KMS-11 (cell line): ENCODE measurements at regions not wholly inside any gene's neighbourhood (a gene's known extent, or its start where the extent isn't known, plus 50 kb on each side); places are given as distances from the start of the nearest gene placed in this dataset.
"Not testable (repeated sequence)": the region's sequence is repeated elsewhere in the genome, so short reads cannot be mapped to it uniquely, and the experiment has no call there.

Experiments
- H2AFZ ChIP-seq: fragments of 200-600 bp; sonication (generic); 2 replicates; pipeline ENCODE4 v1.6.1; 2016; ENCODE audit warnings: antibody characterized with exemption, mixed run types, low read depth
- H3K27ac ChIP-seq: fragments of 200-600 bp; sonication (generic); 2 replicates; pipeline ENCODE4 v1.6.1; 2016; ENCODE audit warnings: mild to moderate bottlenecking, mixed run types
- H3K27me3 ChIP-seq: fragments of 200-600 bp; sonication (generic); 2 replicates; pipeline ENCODE4 v1.6.1; 2017; ENCODE audit warnings: mild to moderate bottlenecking, low read depth, mixed run types, moderate library complexity; ENCODE audit not compliant: insufficient read depth
- H3K36me3 ChIP-seq: fragments of 200-600 bp; sonication (generic); 2 replicates; pipeline ENCODE4 v1.6.1; 2017; ENCODE audit warnings: mild to moderate bottlenecking, mixed run types; ENCODE audit not compliant: insufficient read depth
- H3K4me1 ChIP-seq: fragments of 200-600 bp; sonication (generic); 2 replicates; pipeline ENCODE4 v1.6.1; 2016; ENCODE audit warnings: mild to moderate bottlenecking, low read depth, mixed run types; ENCODE audit not compliant: poor library complexity, severe bottlenecking
- H3K4me2 ChIP-seq: fragments of 200-600 bp; sonication (generic); 2 replicates; pipeline ENCODE4 v1.7.0; 2016; ENCODE audit warnings: mild to moderate bottlenecking, mixed run types
- H3K4me3 ChIP-seq: fragments of 200-600 bp; sonication (generic); IDR thresholded peaks from 2 replicates; pipeline ENCODE4 v1.6.1; 2017; ENCODE audit warnings: low read depth, low read length, mixed read lengths; ENCODE audit not compliant: insufficient read depth
- H3K79me2 ChIP-seq: fragments of 200-600 bp; sonication (generic); 2 replicates; pipeline ENCODE4 v1.6.1; 2016; ENCODE audit warnings: low read depth, mixed run types; ENCODE audit not compliant: insufficient read depth
- H3K9ac ChIP-seq: fragments of 200-600 bp; sonication (generic); 2 replicates; pipeline ENCODE4 v1.6.1; 2016; ENCODE audit warnings: mild to moderate bottlenecking, mixed run types
- H4K20me1 ChIP-seq: fragments of 200-600 bp; sonication (generic); 2 replicates; pipeline ENCODE4 v1.6.1; 2016; ENCODE audit warnings: mild to moderate bottlenecking, mixed run types; ENCODE audit not compliant: insufficient read depth
- CTCF ChIP-seq: fragments of 200-600 bp; sonication (generic); conservative IDR thresholded peaks from 2 replicates; pipeline ENCODE4 v1.6.1; 2017; ENCODE audit warnings: low read depth, mild to moderate bottlenecking, antibody characterized with exemption, low read length, moderate library complexity, mixed read lengths

GRCh38 chr16:8047736-8048135 is 542.6 kb downstream of the TMEM114 start:
- H2AFZ ChIP-seq, result no peak overlapping the region
- H3K36me3 ChIP-seq, result no peaks in the 10 kb centered on the region
- H3K27ac ChIP-seq, result no peak overlapping the region
- no peak for TF ChIP-seq CTCF
- no peak overlapping the region for H3K4me3 ChIP-seq
- H3K4me2 ChIP-seq, result no peak overlapping the region
- no peaks in the 10 kb centered on the region for H3K27me3 ChIP-seq
- no peak overlapping the region for H3K9ac ChIP-seq
- H3K4me1 ChIP-seq, result no peaks in the 10 kb centered on the region
- no peaks in the 10 kb centered on the region for H3K79me2 ChIP-seq
- no peaks in the 10 kb centered on the region for H4K20me1 ChIP-seq

GRCh38 chr16:8044796-8045195 is 545.5 kb downstream of the TMEM114 start:
- Histone ChIP-seq H3K36me3 (no peaks in the 10 kb centered on the region), H3K9ac (no peak overlapping the region), H3K27ac (no peak overlapping the region), H3K27me3 (no peaks in the 10 kb centered on the region), H3K4me3 (no peak overlapping the region), H3K4me2 (no peak overlapping the region), H3K79me2 (no peaks in the 10 kb centered on the region), H3K4me1 (no peaks in the 10 kb centered on the region), H4K20me1 (no peaks in the 10 kb centered on the region), H2AFZ (no peak overlapping the region)
- no peak for TF ChIP-seq CTCF

GRCh38 chr16:8032406-8032805 is 557.9 kb downstream of the TMEM114 start:
- H3K36me3 ChIP-seq, result no peaks in the 10 kb centered on the region
- H3K4me2 ChIP-seq, result no peak overlapping the region
- no peak overlapping the region for H2AFZ ChIP-seq
- H3K27ac ChIP-seq, result no peak overlapping the region
- TF ChIP-seq CTCF, result no peak
- no peaks in the 10 kb centered on the region for H4K20me1 ChIP-seq
- no peaks in the 10 kb centered on the region for H3K79me2 ChIP-seq
- H3K4me3 ChIP-seq, result no peak overlapping the region
- H3K9ac ChIP-seq, result no peak overlapping the region
- no peaks in the 10 kb centered on the region for H3K4me1 ChIP-seq
- H3K27me3 ChIP-seq, result no peaks in the 10 kb centered on the region

GRCh38 chr16:8030004-8030403 is 560.3 kb downstream of the TMEM114 start:
- not testable (repeated sequence) for H3K4me2 ChIP-seq, H2AFZ ChIP-seq, H3K79me2 ChIP-seq, H4K20me1 ChIP-seq, H3K36me3 ChIP-seq, H3K4me3 ChIP-seq, H3K9ac ChIP-seq, H3K4me1 ChIP-seq, H3K27ac ChIP-seq, H3K27me3 ChIP-seq

- no peaks in the 10 kb centered on the region for H3K27me3 ChIP-seq
- H3K4me3 ChIP-seq, result no peak overlapping the region
- no peak for TF ChIP-seq CTCF
- H3K9ac ChIP-seq, result no peak overlapping the region
- H3K36me3 ChIP-seq, result no peaks in the 10 kb centered on the region
- no peak overlapping the region for H2AFZ ChIP-seq
- H3K4me2 ChIP-seq, result no peak overlapping the region
- no peak overlapping the region for H3K27ac ChIP-seq
- no peaks in the 10 kb centered on the region for H4K20me1 ChIP-seq
- H3K4me1 ChIP-seq, result no peaks in the 10 kb centered on the region
- H3K79me2 ChIP-seq, result no peaks in the 10 kb centered on the region
Observed at GRCh38 chr16:8026450-8026849, 563.9 kb downstream of the TMEM114 start.
